Esophagus (tissue), 2 donors: ENCODE measurements at regions not wholly inside any gene's neighbourhood (a gene's known extent, or its start where the extent isn't known, plus 50 kb on each side); places are given as distances from the start of the nearest gene placed in this dataset.

Experiments used
- H3K27ac ChIP-seq, 2 donors: one replicate each; pipeline ENCODE4 v1.5.1; 2013; ENCODE audit warnings: low read depth in 2 of 2, mild to moderate bottlenecking in 2 of 2, inconsistent platforms in 1 of 2, low read length in 1 of 2, moderate library complexity in 1 of 2
- H3K27me3 ChIP-seq, 2 donors: one replicate each; pipeline ENCODE4 v1.6.1; 2013; ENCODE audit warnings: low read length in 2 of 2, control low read depth in 1 of 2, mild to moderate bottlenecking in 1 of 2; ENCODE audit not compliant: insufficient read depth in 2 of 2, control insufficient read depth in 1 of 2
- H3K36me3 ChIP-seq, 2 donors: one replicate each; pipeline ENCODE4 v1.6.1; 2013; ENCODE audit warnings: low read length in 1 of 2; ENCODE audit not compliant: control insufficient read depth in 2 of 2, insufficient read depth in 2 of 2
- H3K4me1 ChIP-seq, 2 donors: one replicate each; pipeline ENCODE4 v1.6.1; 2013; ENCODE audit warnings: low read length in 1 of 2; ENCODE audit not compliant: control insufficient read depth in 2 of 2, insufficient read depth in 2 of 2
- H3K4me3 ChIP-seq, 2 donors: one replicate each; pipeline ENCODE4 v1.5.1; 2013; ENCODE audit warnings: low read length in 2 of 2, mild to moderate bottlenecking in 2 of 2, low read depth in 1 of 2, moderate library complexity in 1 of 2
- H3K9me3 ChIP-seq, 2 donors: one replicate each; pipeline ENCODE4 v1.6.1; 2013; ENCODE audit warnings: mild to moderate bottlenecking in 2 of 2, low read depth in 1 of 2, low read length in 1 of 2, moderate library complexity in 1 of 2; ENCODE audit not compliant: control insufficient read depth in 2 of 2, insufficient read depth in 1 of 2
- WGBS, 2 donors: extraction: QIAGEN DNeasy Blood & Tissue Kit; methylation state at CpG; one replicate each; pipeline ENCODE4 v1.1.7; 2013; 5-methylcytosine and 5-hydroxymethylcytosine counted together
- donor health status: healthy with polysubstance abuse.
- donor health status: Bipolar disorder and iron deficiency.

GRCh38 chr14:22462923-22463322 lies 126.1 kb downstream of the DAD1 start:
- no peak overlapping the region for H3K4me3 ChIP-seq
- no peaks in the 10 kb centered on the region for H3K36me3 ChIP-seq
- H3K27me3 ChIP-seq: peaks cover 0 to 5% of the 10 kb centered on the region in 2 donors
- 91 to 94% methylated on average over 4 of the region's 4 CpGs for WGBS, 2 donors
- no peak overlapping the region for H3K27ac ChIP-seq
- H3K4me1 ChIP-seq: no peaks in the 10 kb centered on the region
- H3K9me3 ChIP-seq: no peaks in the 10 kb centered on the region

- peaks cover 0 to 12% of the 10 kb centered on the region in 2 donors for H3K27me3 ChIP-seq
- H3K27ac ChIP-seq: no peak overlapping the region
- no peaks in the 10 kb centered on the region for H3K9me3 ChIP-seq
- H3K4me3 ChIP-seq: no peak overlapping the region
- H3K36me3 ChIP-seq: no peaks in the 10 kb centered on the region
- 51 to 60% methylated on average over 4 of the region's 4 CpGs for WGBS, 2 donors
- no peaks in the 10 kb centered on the region for H3K4me1 ChIP-seq
These were observed 128.4 kb downstream of the DAD1 start for GRCh38 chr14:22460461-22461195.

GRCh38 chr14:22458737-22459136 lies 130.3 kb downstream of the DAD1 start:
- Histone ChIP-seq H3K27ac (no peak overlapping the region), H3K4me3 (no peak overlapping the region), H3K27me3 (peaks cover 0 to 15% of the 10 kb centered on the region in 2 donors), H3K36me3 (no peaks in the 10 kb centered on the region), H3K9me3 (no peaks in the 10 kb centered on the region), H3K4me1 (no peaks in the 10 kb centered on the region)
- WGBS, 2 donors: 88 to 92% methylated on average over 2 of the region's 2 CpGs

DNA sequence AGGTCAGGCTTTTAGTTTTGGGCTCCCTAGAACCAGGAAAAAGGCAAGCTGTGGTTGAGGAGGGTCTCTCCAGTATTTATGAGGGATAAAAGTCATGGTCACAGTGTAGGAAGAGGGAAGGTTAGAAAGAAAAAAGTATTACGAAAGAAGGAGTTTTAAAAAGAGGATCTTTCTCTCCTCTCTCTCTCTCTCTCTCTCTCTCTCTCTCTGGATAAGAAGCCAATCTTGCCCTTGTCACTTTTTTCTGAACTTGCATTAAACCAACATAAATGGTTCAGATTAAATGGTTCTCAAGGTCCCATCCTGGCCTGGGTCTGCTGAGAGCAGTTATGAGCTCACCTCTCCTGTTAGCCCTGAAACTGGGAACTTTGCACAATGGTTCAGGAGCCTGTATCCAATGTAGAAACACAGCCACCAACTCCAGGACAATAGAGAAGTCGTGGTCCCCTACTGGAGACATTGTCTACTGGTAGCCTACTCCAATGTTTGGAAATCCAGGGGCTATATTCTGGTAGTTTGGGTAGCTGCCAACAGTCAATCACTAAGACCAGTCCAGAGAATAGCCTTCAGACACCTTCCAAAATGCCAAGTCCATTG lies 131.9 kb downstream of the DAD1 start:
- H3K4me1 ChIP-seq: no peaks in the 10 kb centered on the region
- no peaks in the 10 kb centered on the region for H3K36me3 ChIP-seq
- H3K4me3 ChIP-seq: no peak overlapping the region
- H3K27ac ChIP-seq: no peak overlapping the region
- peaks cover 0 to 20% of the 10 kb centered on the region in 2 donors for H3K27me3 ChIP-seq
- WGBS, 2 donors: 59 to 80% methylated on average over 2 of the region's 2 CpGs
- H3K9me3 ChIP-seq: no peaks in the 10 kb centered on the region

DNA sequence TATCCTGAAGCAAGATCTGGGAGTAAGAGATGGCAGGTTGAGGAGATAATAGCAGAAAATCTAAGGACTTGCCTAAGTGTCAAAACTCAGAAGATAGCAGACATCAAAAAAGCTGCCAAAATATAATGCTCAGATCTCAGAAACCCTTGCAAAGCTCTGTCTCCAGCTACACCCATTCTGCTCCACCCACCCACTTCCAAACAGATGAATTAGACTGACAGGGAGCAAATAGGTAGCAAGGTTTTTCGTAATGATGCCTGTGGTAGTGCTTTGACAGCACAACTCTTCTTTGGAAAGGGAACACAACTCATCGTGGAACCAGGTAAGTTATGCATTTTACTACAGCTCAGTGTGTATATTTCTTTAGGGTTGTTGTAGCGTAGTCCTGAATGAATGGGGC lies 132.6 kb downstream of the DAD1 start:
- Histone ChIP-seq H3K36me3 (no peaks in the 10 kb centered on the region), H3K4me1 (no peaks in the 10 kb centered on the region), H3K9me3 (no peaks in the 10 kb centered on the region), H3K4me3 (no peak overlapping the region), H3K27me3 (peaks cover 0 to 20% of the 10 kb centered on the region in 2 donors), H3K27ac (no peak overlapping the region)
- 89 to 93% methylated on average over 3 of the region's 3 CpGs for WGBS, 2 donors

- Histone ChIP-seq H3K27ac (no peak overlapping the region), H3K9me3 (no peaks in the 10 kb centered on the region), H3K27me3 (peaks cover 0 to 22% of the 10 kb centered on the region in 2 donors), H3K4me3 (no peak overlapping the region), H3K36me3 (no peaks in the 10 kb centered on the region), H3K4me1 (no peaks in the 10 kb centered on the region)
- 78 to 91% methylated on average over 4 of the region's 4 CpGs for WGBS, 2 donors
These were observed 136.7 kb downstream of the DAD1 start for GRCh38 chr14:22452330-22452729.

GRCh38 chr14:22450266-22450665 lies 138.8 kb downstream of the DAD1 start:
- H3K4me1 ChIP-seq: no peaks in the 10 kb centered on the region
- no peaks in the 10 kb centered on the region for H3K9me3 ChIP-seq
- H3K27me3 ChIP-seq: peaks cover 0 to 25% of the 10 kb centered on the region in 2 donors
- H3K4me3 ChIP-seq: no peak overlapping the region
- no peak overlapping the region for H3K27ac ChIP-seq
- 84 to 86% methylated on average over 7 of the region's 7 CpGs for WGBS, 2 donors
- no peaks in the 10 kb centered on the region for H3K36me3 ChIP-seq

GRCh38 chr14:22449600-22449905 lies 139.5 kb downstream of the DAD1 start:
- no peaks in the 10 kb centered on the region for H3K9me3 ChIP-seq
- no peak overlapping the region for H3K4me3 ChIP-seq
- WGBS, 2 donors: 78 to 87% methylated on average over 2 of the region's 2 CpGs
- no peaks in the 10 kb centered on the region for H3K36me3 ChIP-seq
- H3K27me3 ChIP-seq: peaks cover 0 to 22% of the 10 kb centered on the region in 2 donors
- no peaks in the 10 kb centered on the region for H3K4me1 ChIP-seq
- no peak overlapping the region for H3K27ac ChIP-seq

- Histone ChIP-seq H3K9me3 (no peaks in the 10 kb centered on the region), H3K27ac (peak overlapping the region in 1 of 2 donors; percentile 24), H3K4me3 (no peak overlapping the region), H3K36me3 (no peaks in the 10 kb centered on the region), H3K4me1 (no peaks in the 10 kb centered on the region), H3K27me3 (peaks cover 0 to 22% of the 10 kb centered on the region in 2 donors)
- WGBS, 2 donors: 83 to 86% methylated on average over 4 of the region's 4 CpGs
These were observed 140.0 kb downstream of the DAD1 start for GRCh38 chr14:22448905-22449599.
